Heart left ventricle (tissue), 13 donors: ENCODE measurements at regions not wholly inside any gene's neighbourhood (a gene's known extent, or its start where the extent isn't known, plus 50 kb on each side); places are given as distances from the start of the nearest gene placed in this dataset.

Source experiments
- POLR2A ChIP-seq, 2 donors: fragments of 450-650 bp; IDR thresholded peaks; one replicate each; pipeline ENCODE4 v1.6.1; 2017; ENCODE audit warnings: antibody characterized with exemption in 2 of 2, mild to moderate bottlenecking in 2 of 2, moderate library complexity in 2 of 2
- TF ChIP-seq, protein P1 (sequence below), 12 donors: fragments of 200-600 bp; sonication (generic) in 4 of 12; IDR thresholded peaks; one replicate each; pipeline versions ENCODE4 v1.5.0 to v1.8.0; 2018 to 2022; ENCODE audit warnings: antibody characterized with exemption in 12 of 12, mild to moderate bottlenecking in 5 of 12
- donor health status: ischemic (EF 13 %, LVEDD 7.1; RV severe dilation, severe dysfunction).
- donor health status: DM: no; HTN: yes; CAD: no.
- donor health status: DM: no; HTN: no; CAD: no.
- donor health status: ischemic (EF 25% LVEDD 6.9; RV normal size, moderate dysfunction).
- donor health status: ischemic (EF 25% LVEDD 5.7; RV mildly dilated, moderate dysfunction).
- donor health status: ischemic (EF 35%, LVEDD 5.7; RV mildly dilated, moderate dysfunction).
- donor health status: nonischemic (EF 11% LVEDD 7.7; RV severe dilation, severe dysfunction).
- donor health status: DM: yes; HTN: yes; CAD: no.
- donor health status: PGD.
- donor health status: ischemic (EF 29% LVEDD 5.4; RV normal size, mild dysfunction).
- donor health status: nonischemic (EF 23%, LVEDD 6.1; RV moderate dilation, normal function).

DNA sequence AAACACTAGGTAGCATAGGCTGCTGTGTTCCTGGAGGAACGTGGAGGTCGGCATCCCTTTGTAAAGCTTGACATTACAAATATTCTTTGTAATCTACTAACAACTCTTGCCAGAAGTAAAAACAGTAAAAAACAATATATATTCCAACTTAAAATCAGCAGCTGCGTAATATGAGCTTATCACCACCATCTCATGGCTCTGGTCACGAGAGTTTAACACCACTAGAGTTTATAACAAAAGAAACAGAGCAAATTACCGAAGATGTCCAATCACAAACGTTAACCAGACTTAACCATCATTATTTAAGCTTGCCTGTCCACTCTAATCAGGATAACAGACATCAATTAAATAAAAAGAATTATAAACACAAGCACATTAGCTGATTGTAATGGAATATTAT, 236.7 kb downstream of the PCDH7 start:
- no peak for TF ChIP-seq POLR2A (IDR thresholded peaks at IDR 0.05)
- TF ChIP-seq, protein P1, sequence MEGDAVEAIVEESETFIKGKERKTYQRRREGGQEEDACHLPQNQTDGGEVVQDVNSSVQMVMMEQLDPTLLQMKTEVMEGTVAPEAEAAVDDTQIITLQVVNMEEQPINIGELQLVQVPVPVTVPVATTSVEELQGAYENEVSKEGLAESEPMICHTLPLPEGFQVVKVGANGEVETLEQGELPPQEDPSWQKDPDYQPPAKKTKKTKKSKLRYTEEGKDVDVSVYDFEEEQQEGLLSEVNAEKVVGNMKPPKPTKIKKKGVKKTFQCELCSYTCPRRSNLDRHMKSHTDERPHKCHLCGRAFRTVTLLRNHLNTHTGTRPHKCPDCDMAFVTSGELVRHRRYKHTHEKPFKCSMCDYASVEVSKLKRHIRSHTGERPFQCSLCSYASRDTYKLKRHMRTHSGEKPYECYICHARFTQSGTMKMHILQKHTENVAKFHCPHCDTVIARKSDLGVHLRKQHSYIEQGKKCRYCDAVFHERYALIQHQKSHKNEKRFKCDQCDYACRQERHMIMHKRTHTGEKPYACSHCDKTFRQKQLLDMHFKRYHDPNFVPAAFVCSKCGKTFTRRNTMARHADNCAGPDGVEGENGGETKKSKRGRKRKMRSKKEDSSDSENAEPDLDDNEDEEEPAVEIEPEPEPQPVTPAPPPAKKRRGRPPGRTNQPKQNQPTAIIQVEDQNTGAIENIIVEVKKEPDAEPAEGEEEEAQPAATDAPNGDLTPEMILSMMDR (IDR thresholded peaks at IDR 0.05): no peak
